SK-N-SH treated with all-trans-retinoic acid at 6 μM for 48 hours (cell line): ENCODE measurements at regions not wholly inside any gene's neighbourhood (a gene's known extent, or its start where the extent isn't known, plus 50 kb on each side); places are given as distances from the start of the nearest gene placed in this dataset.

ENCODE experiments used
- ATAC-seq: fragments of 200-7000 bp; cut with Tn5 transposase; 3 replicates; pipeline ENCODE4 v1.9.1; 2020; ENCODE audit warnings: mild to moderate bottlenecking, moderate library complexity
- ARNTL ChIP-seq: fragments of 450-650 bp; formaldehyde crosslinking; IDR thresholded peaks from 2 replicates; pipeline ENCODE4 v1.5.0; 2020; ENCODE audit warnings: low read depth, mild to moderate bottlenecking, moderate library complexity, borderline replicate concordance
- BACH2 ChIP-seq: fragments of 250-450 bp; sonication (Bioruptor Pico); IDR thresholded peaks from 2 replicates; pipeline ENCODE4 v1.9.0; 2021; ENCODE audit warnings: mild to moderate bottlenecking, borderline replicate concordance
- CREB5 ChIP-seq: fragments of 250-450 bp; sonication (Bioruptor Pico); IDR thresholded peaks from 2 replicates; pipeline ENCODE4 v1.5.1; 2020; ENCODE audit warnings: low read depth, mild to moderate bottlenecking, moderate library complexity
- CSDC2 ChIP-seq: fragments of 250-450 bp; sonication (Bioruptor Pico); IDR thresholded peaks from 2 replicates; pipeline ENCODE4 v1.5.0; 2020; ENCODE audit warnings: mild to moderate bottlenecking, moderate library complexity
- CSRNP3 ChIP-seq: fragments of 250-450 bp; sonication (Bioruptor Pico); IDR thresholded peaks from 2 replicates; pipeline ENCODE4 v1.5.1; 2021; ENCODE audit warnings: mild to moderate bottlenecking, moderate library complexity
- ESRRG ChIP-seq: fragments of 250-450 bp; sonication (Bioruptor Pico); IDR thresholded peaks from 2 replicates; pipeline ENCODE4 v1.6.1; 2021; ENCODE audit warnings: mild to moderate bottlenecking
- GLIS3 ChIP-seq: fragments of 250-450 bp; sonication (Bioruptor Pico); IDR thresholded peaks from 2 replicates; pipeline ENCODE4 v1.5.0; 2020; ENCODE audit warnings: mild to moderate bottlenecking, moderate library complexity
- ISL1 ChIP-seq: fragments of 250-450 bp; sonication (Bioruptor Pico); IDR thresholded peaks from 2 replicates; pipeline ENCODE4 v2.1.2; 2022; ENCODE audit warnings: mild to moderate bottlenecking, moderate library complexity
- OSR1 ChIP-seq: fragments of 250-450 bp; sonication (Bioruptor Pico); IDR thresholded peaks from 2 replicates; pipeline ENCODE4 v1.8.0; 2022; ENCODE audit warnings: moderate library complexity, mild to moderate bottlenecking, inconsistent platforms
- PPARA ChIP-seq: fragments of 250-450 bp; sonication (Bioruptor Pico); IDR thresholded peaks from 2 replicates; pipeline ENCODE4 v1.5.0; 2020; ENCODE audit warnings: mild to moderate bottlenecking, borderline replicate concordance
- RARB ChIP-seq: fragments of 250-450 bp; sonication (Bioruptor Pico); IDR thresholded peaks from 2 replicates; pipeline ENCODE4 v1.8.0; 2021; ENCODE audit warnings: mild to moderate bottlenecking, moderate library complexity
- SNAI2 ChIP-seq: fragments of 250-450 bp; sonication (Bioruptor Pico); IDR thresholded peaks from 2 replicates; pipeline ENCODE4 v1.5.0; 2020; ENCODE audit warnings: mild to moderate bottlenecking, moderate library complexity
- TCF4 ChIP-seq: fragments of 250-450 bp; sonication (Bioruptor Pico); IDR thresholded peaks from 2 replicates; pipeline ENCODE4 v1.8.0; 2021; ENCODE audit warnings: mild to moderate bottlenecking, moderate library complexity, borderline replicate concordance
- TOX ChIP-seq: fragments of 250-450 bp; sonication (Bioruptor Pico); IDR thresholded peaks from 2 replicates; pipeline ENCODE4 v1.8.0; 2021; ENCODE audit warnings: mild to moderate bottlenecking, moderate library complexity, borderline replicate concordance
- ZC3H10 ChIP-seq: fragments of 250-450 bp; sonication (Bioruptor Pico); IDR thresholded peaks from 2 replicates; pipeline ENCODE4 v1.5.1; 2021; ENCODE audit warnings: mild to moderate bottlenecking, moderate library complexity
- ZFP3 ChIP-seq: fragments of 250-450 bp; sonication (Bioruptor Pico); IDR thresholded peaks from 2 replicates; pipeline ENCODE4 v1.5.0; 2020; ENCODE audit warnings: mild to moderate bottlenecking, moderate library complexity
- ZFP30 ChIP-seq: fragments of 450-650 bp; formaldehyde crosslinking; IDR thresholded peaks from 2 replicates; pipeline ENCODE4 v1.5.0; 2022; ENCODE audit warnings: mild to moderate bottlenecking, moderate library complexity
- ZNF565 ChIP-seq: fragments of 450-650 bp; formaldehyde crosslinking; conservative IDR thresholded peaks from 2 replicates; pipeline ENCODE4 v1.5.0; 2020; ENCODE audit warnings: low read depth, mild to moderate bottlenecking, moderate library complexity
- ZNF70 ChIP-seq: fragments of 450-650 bp; formaldehyde crosslinking; IDR thresholded peaks from 2 replicates; pipeline ENCODE4 v1.5.0; 2020; ENCODE audit warnings: mild to moderate bottlenecking, moderate library complexity
- ZNF8 ChIP-seq: fragments of 450-650 bp; formaldehyde crosslinking; IDR thresholded peaks from 2 replicates; pipeline ENCODE4 v1.5.0; 2020; ENCODE audit warnings: mild to moderate bottlenecking, moderate library complexity
- TF ChIP-seq, protein P1 (sequence below): fragments of 250-450 bp; sonication (Bioruptor Pico); IDR thresholded peaks from 2 replicates; pipeline ENCODE4 v1.8.0; 2020; ENCODE audit warnings: mild to moderate bottlenecking, moderate library complexity, borderline replicate concordance
- TF ChIP-seq, protein P2 (sequence below): fragments of 250-450 bp; sonication (Bioruptor Pico); IDR thresholded peaks from 2 replicates; pipeline ENCODE4 v1.8.0; 2021; ENCODE audit warnings: low read depth, mild to moderate bottlenecking, moderate library complexity, borderline replicate concordance

GRCh38 chr20:57088436-57088835 lies 178.0 kb downstream of the BMP7 start (continued):
- TF ChIP-seq CSRNP3 (CRISPR knock-in tag) (no peak), ZFP3 (CRISPR knock-in tag) (no peak), ZNF70 (CRISPR knock-in tag) (no peak), ZNF8 (CRISPR knock-in tag) (no peak), ESRRG (CRISPR knock-in tag) (no peak)

DNA sequence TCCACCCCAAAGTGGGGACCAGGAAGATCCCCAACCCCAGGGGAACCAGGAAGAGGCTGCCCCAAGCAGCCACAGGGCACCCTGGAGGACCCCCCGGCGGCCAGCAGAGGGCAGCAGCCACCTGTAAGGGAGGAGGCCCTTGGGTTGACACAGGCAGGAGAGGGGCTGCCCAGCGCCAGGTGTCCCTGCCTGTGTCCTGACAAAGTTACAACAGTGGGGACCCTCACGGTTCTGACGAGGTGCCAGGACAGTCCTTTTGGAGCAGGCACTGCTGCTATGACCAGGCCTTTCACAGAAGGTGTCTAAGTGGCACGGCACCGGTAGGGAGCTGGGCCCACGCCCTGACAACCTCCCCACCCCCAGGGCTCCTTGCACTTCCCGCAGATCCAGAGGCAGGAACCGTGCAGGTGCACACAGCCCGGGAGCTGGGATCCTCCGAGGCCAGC lies 176.7 kb downstream of the BMP7 start:
- TF ChIP-seq, protein P1, sequence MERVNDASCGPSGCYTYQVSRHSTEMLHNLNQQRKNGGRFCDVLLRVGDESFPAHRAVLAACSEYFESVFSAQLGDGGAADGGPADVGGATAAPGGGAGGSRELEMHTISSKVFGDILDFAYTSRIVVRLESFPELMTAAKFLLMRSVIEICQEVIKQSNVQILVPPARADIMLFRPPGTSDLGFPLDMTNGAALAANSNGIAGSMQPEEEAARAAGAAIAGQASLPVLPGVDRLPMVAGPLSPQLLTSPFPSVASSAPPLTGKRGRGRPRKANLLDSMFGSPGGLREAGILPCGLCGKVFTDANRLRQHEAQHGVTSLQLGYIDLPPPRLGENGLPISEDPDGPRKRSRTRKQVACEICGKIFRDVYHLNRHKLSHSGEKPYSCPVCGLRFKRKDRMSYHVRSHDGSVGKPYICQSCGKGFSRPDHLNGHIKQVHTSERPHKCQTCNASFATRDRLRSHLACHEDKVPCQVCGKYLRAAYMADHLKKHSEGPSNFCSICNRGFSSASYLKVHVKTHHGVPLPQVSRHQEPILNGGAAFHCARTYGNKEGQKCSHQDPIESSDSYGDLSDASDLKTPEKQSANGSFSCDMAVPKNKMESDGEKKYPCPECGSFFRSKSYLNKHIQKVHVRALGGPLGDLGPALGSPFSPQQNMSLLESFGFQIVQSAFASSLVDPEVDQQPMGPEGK (CRISPR knock-in tag): no peak
- TF ChIP-seq ZFP30 (CRISPR knock-in tag): no peak
- TF ChIP-seq OSR1: no peak
- TF ChIP-seq SNAI2: no peak
- TF ChIP-seq ISL1 (CRISPR knock-in tag): no peak
- no peak for TF ChIP-seq RARB (CRISPR knock-in tag)
- TF ChIP-seq ESRRG (CRISPR knock-in tag): no peak
- TF ChIP-seq TCF4: no peak
- TF ChIP-seq ARNTL (CRISPR knock-in tag): no peak
- TF ChIP-seq ZNF70 (CRISPR knock-in tag): no peak
- TF ChIP-seq CSDC2 (CRISPR knock-in tag): no peak
- TF ChIP-seq, protein P2, sequence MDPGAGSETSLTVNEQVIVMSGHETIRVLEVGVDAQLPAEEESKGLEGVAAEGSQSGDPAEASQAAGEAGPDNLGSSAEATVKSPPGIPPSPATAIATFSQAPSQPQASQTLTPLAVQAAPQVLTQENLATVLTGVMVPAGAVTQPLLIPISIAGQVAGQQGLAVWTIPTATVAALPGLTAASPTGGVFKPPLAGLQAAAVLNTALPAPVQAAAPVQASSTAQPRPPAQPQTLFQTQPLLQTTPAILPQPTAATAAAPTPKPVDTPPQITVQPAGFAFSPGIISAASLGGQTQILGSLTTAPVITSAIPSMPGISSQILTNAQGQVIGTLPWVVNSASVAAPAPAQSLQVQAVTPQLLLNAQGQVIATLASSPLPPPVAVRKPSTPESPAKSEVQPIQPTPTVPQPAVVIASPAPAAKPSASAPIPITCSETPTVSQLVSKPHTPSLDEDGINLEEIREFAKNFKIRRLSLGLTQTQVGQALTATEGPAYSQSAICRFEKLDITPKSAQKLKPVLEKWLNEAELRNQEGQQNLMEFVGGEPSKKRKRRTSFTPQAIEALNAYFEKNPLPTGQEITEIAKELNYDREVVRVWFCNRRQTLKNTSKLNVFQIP (CRISPR knock-in tag): no peak
- TF ChIP-seq ZNF565 (CRISPR knock-in tag): no peak
- no peak for TF ChIP-seq CSRNP3 (CRISPR knock-in tag)
- no peak for TF ChIP-seq GLIS3 (CRISPR knock-in tag)
- TF ChIP-seq ZNF8 (CRISPR knock-in tag): no peak
- no peak for TF ChIP-seq ZC3H10
- TF ChIP-seq, all 23 proteins: peak for 0
- peak; percentile 94 for ATAC-seq

- no peak for ATAC-seq
- TF ChIP-seq TCF4: no peak
- TF ChIP-seq OSR1: no peak
- TF ChIP-seq CREB5 (CRISPR knock-in tag): no peak
- no peak for TF ChIP-seq ZFP3 (CRISPR knock-in tag)
- TF ChIP-seq, protein P1 (CRISPR knock-in tag): no peak
- no peak for TF ChIP-seq ZNF565 (CRISPR knock-in tag)
- TF ChIP-seq TOX (CRISPR knock-in tag): no peak
- no peak for TF ChIP-seq PPARA (CRISPR knock-in tag)
- no peak for TF ChIP-seq SNAI2
- TF ChIP-seq, protein P2 (CRISPR knock-in tag): no peak
- no peak for TF ChIP-seq ZNF8 (CRISPR knock-in tag)
- no peak for TF ChIP-seq ZNF70 (CRISPR knock-in tag)
- no peak for TF ChIP-seq GLIS3 (CRISPR knock-in tag)
- TF ChIP-seq ZC3H10: no peak
- TF ChIP-seq ARNTL (CRISPR knock-in tag): no peak
- TF ChIP-seq ESRRG (CRISPR knock-in tag): no peak
- no peak for TF ChIP-seq BACH2 (CRISPR knock-in tag)
These were observed 175.6 kb downstream of the BMP7 start for GRCh38 chr20:57090590-57091560.
